HG03175 (cell line): ENCODE measurements at regions not wholly inside any gene's neighbourhood (a gene's known extent, or its start where the extent isn't known, plus 50 kb on each side); places are given as distances from the start of the nearest gene placed in this dataset.
"Not testable (repeated sequence)": the region's sequence is repeated elsewhere in the genome, so short reads cannot be mapped to it uniquely, and the experiment has no call there.

Experiments
- ATAC-seq: cut with Tn5 transposase; IDR thresholded peaks from one replicate; pipeline ENCODE4 v1.9.1; 2021; ENCODE audit warnings: mild to moderate bottlenecking, moderate library complexity; ENCODE audit not compliant: unreplicated experiment

GRCh38 chr5:161042443-161042842 lies 190.4 kb upstream of the ATP10B start:
- ATAC-seq: no peak

- no peak for ATAC-seq
Measured at GRCh38 chr5:161040818-161041217, 188.8 kb upstream of the ATP10B start.

- no peak for ATAC-seq
Measured at GRCh38 chr5:161036296-161036695, 184.3 kb upstream of the ATP10B start.

GRCh38 chr5:161034451-161034850 lies 182.4 kb upstream of the ATP10B start:
- no peak for ATAC-seq

GRCh38 chr5:161030229-161030628 lies 178.2 kb upstream of the ATP10B start:
- ATAC-seq: no peak

- no peak for ATAC-seq
Measured at GRCh38 chr5:161027763-161028162, 175.8 kb upstream of the ATP10B start.

- ATAC-seq: no peak
Measured at GRCh38 chr5:161023551-161023950, 171.5 kb upstream of the ATP10B start.

- no peak for ATAC-seq
Measured at GRCh38 chr5:161022151-161022550, 170.1 kb upstream of the ATP10B start.

GRCh38 chr5:161009817-161010216 lies 157.8 kb upstream of the ATP10B start:
- no peak for ATAC-seq

- no peak for ATAC-seq
Measured at GRCh38 chr5:161009194-161009593, 157.2 kb upstream of the ATP10B start.

GRCh38 chr5:161007879-161008278 lies 155.9 kb upstream of the ATP10B start:
- no peak for ATAC-seq

- ATAC-seq: no peak
Measured at GRCh38 chr5:161002571-161003074, 150.6 kb upstream of the ATP10B start.

GRCh38 chr5:161001604-161002003 lies 149.6 kb upstream of the ATP10B start:
- ATAC-seq: peak; percentile 74

- not testable (repeated sequence) for ATAC-seq
Measured at GRCh38 chr5:161001142-161001541, 149.1 kb upstream of the ATP10B start.

- ATAC-seq: no peak
Measured at GRCh38 chr5:160991205-160991604, 139.2 kb upstream of the ATP10B start.

- no peak for ATAC-seq
Measured at GRCh38 chr5:160979385-160979784, 127.4 kb upstream of the ATP10B start.

GRCh38 chr5:160978944-160979343 lies 126.9 kb upstream of the ATP10B start:
- no peak for ATAC-seq

- no peak for ATAC-seq
Measured at GRCh38 chr5:160976181-160976580, 124.2 kb upstream of the ATP10B start.

GRCh38 chr5:160970605-160971191 lies 118.7 kb upstream of the ATP10B start:
- ATAC-seq: peak; percentile 64

GRCh38 chr5:160969645-160970044 lies 117.6 kb upstream of the ATP10B start:
- no peak for ATAC-seq

GRCh38 chr5:160968480-160968879 lies 116.5 kb upstream of the ATP10B start:
- no peak for ATAC-seq

- ATAC-seq: no peak
Measured at GRCh38 chr5:160966921-160967320, 114.9 kb upstream of the ATP10B start.

GRCh38 chr5:160961761-160962160 lies 109.8 kb upstream of the ATP10B start:
- ATAC-seq: no peak
